ENCODE measurements at regions not wholly inside any gene's neighbourhood (a gene's known extent, or its start where the extent isn't known, plus 50 kb on each side); places are given as distances from the start of the nearest gene placed in this dataset.

- H3K27ac Mint-ChIP-seq = no peak overlapping the region
- peaks cover 21% of the 10 kb centered on the region for H3K27me3 Mint-ChIP-seq (ENCODE audit: insufficient read depth)
- H3K4me1 Mint-ChIP-seq (ENCODE audit: low read depth) = no peaks in the 10 kb centered on the region
- TF ChIP-seq CTCF (IDR thresholded peaks at IDR 0.05) = no peak
- no peak overlapping the region for H3K4me3 Mint-ChIP-seq
- DNase-seq = no peak
- no peaks in the 10 kb centered on the region for H3K9me3 Mint-ChIP-seq
- H3K36me3 Mint-ChIP-seq (ENCODE audit: low read depth) = no peaks in the 10 kb centered on the region
Observed at GRCh38 chr1:11377954-11378353, 101.0 kb upstream of the DISP3 start.

GRCh38 chr1:11379851-11380250 is 99.1 kb upstream of the DISP3 start:
- Mint-ChIP-seq H3K4me3 (no peak overlapping the region), H3K36me3 (ENCODE audit: low read depth) (no peaks in the 10 kb centered on the region), H3K27ac (no peak overlapping the region), H3K9me3 (no peaks in the 10 kb centered on the region), H3K27me3 (ENCODE audit: insufficient read depth) (peaks cover 21% of the 10 kb centered on the region), H3K4me1 (ENCODE audit: low read depth) (peaks cover 5% of the 10 kb centered on the region; the same call in 1 of the 2 replicates)
- no peak for TF ChIP-seq CTCF (IDR thresholded peaks at IDR 0.05)
- no peak for DNase-seq

GRCh38 chr1:11380500-11380899 is 98.5 kb upstream of the DISP3 start:
- Mint-ChIP-seq H3K9me3 (no peaks in the 10 kb centered on the region), H3K4me3 (no peak overlapping the region), H3K36me3 (ENCODE audit: low read depth) (no peaks in the 10 kb centered on the region), H3K27me3 (ENCODE audit: insufficient read depth) (peaks cover 24% of the 10 kb centered on the region), H3K4me1 (ENCODE audit: low read depth) (peaks cover 5% of the 10 kb centered on the region; the same call in 1 of the 2 replicates), H3K27ac (no peak overlapping the region)
- no peak for DNase-seq
- TF ChIP-seq CTCF (IDR thresholded peaks at IDR 0.05) = no peak

GRCh38 chr1:11383553-11384169 is 95.3 kb upstream of the DISP3 start:
- Mint-ChIP-seq H3K9me3 (no peaks in the 10 kb centered on the region), H3K36me3 (ENCODE audit: low read depth) (no peaks in the 10 kb centered on the region), H3K4me3 (no peak overlapping the region), H3K4me1 (ENCODE audit: low read depth) (peaks cover 5% of the 10 kb centered on the region; the same call in 1 of the 2 replicates), H3K27ac (no peak overlapping the region), H3K27me3 (ENCODE audit: insufficient read depth) (peaks cover 26% of the 10 kb centered on the region)
- DNase-seq = no peak
- TF ChIP-seq CTCF (IDR thresholded peaks at IDR 0.05) = no peak

- TF ChIP-seq CTCF (IDR thresholded peaks at IDR 0.05) = no peak
- Mint-ChIP-seq H3K4me3 (no peak overlapping the region), H3K27me3 (ENCODE audit: insufficient read depth) (peaks cover 30% of the 10 kb centered on the region), H3K36me3 (ENCODE audit: low read depth) (no peaks in the 10 kb centered on the region), H3K27ac (no peak overlapping the region), H3K4me1 (ENCODE audit: low read depth) (peaks cover 5% of the 10 kb centered on the region; the same call in 1 of the 2 replicates), H3K9me3 (no peaks in the 10 kb centered on the region)
- DNase-seq = no peak
Observed at GRCh38 chr1:11384170-11384554, 94.8 kb upstream of the DISP3 start.

All from HFFc6 (cell line).